ENCODE measurements at regions not wholly inside any gene's neighbourhood (a gene's known extent, or its start where the extent isn't known, plus 50 kb on each side); places are given as distances from the start of the nearest gene placed in this dataset.
"Not testable (repeated sequence)": the region's sequence is repeated elsewhere in the genome, so short reads cannot be mapped to it uniquely, and the experiment has no call there.

DNA sequence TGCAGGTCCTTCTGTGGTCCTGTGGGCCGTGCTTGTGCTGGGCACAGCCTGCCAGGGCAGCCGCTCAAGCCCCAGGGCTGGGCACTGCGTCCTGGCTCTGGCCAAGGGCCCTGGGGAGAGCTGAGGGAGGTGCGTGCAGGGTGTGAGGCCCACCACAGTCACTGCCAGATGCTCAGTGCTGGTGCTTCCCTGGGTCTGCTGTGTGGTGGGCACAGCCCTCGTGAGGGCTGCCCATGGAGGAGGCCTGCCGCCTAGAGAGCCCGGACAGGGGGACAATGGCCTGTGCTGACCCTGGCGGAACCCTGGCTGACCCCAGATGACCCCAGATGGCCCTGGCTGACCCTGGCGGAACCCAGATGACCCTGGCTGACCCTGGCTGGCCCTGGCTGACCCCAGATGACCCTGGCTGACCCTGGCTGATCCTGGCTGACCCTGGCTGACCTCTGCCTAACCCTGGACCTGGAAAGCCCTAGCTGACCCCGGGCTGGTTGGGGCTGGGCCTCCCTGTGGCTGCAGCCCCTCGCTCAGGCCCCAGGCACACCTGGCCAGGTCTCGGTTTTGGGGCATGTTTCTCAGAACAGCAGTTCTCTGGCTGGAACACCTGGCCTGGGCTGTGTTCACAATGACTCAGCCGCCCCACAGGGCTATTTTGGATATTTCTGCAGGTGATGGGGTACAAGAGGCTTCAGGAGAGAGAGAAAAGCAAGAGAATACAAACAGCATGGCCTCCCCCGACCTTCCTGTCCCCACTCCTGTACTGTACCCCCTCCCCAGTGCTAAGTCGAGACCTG is 55.4 kb downstream of the TMEM121 start:
- DNase-seq (ENCODE audit: low spot score) (peak; percentile 56), ATAC-seq (peak; percentile 74)

DNA sequence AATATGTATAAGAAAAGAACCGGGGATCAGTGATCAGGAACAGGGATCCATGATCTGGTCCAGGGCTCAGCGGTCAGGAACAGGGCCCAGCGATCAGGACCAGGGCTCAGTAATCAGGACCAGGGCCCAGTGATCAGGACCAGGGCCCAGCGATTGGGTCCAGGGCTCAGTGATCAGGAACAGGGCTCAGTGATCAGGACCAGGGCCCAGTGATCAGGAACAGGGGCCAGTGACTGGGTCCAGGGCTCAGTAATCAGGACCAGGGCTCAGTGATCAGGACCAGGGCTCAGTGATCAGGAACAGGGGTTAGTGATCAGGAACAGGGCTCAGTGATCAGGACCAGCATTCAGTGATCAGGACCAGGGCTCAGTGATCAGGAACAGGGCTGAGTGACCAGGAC is 56.3 kb downstream of the TMEM121 start:
- DNase-seq (ENCODE audit: low spot score) (peak; percentile 37), ATAC-seq (peak; percentile 15)

DNA sequence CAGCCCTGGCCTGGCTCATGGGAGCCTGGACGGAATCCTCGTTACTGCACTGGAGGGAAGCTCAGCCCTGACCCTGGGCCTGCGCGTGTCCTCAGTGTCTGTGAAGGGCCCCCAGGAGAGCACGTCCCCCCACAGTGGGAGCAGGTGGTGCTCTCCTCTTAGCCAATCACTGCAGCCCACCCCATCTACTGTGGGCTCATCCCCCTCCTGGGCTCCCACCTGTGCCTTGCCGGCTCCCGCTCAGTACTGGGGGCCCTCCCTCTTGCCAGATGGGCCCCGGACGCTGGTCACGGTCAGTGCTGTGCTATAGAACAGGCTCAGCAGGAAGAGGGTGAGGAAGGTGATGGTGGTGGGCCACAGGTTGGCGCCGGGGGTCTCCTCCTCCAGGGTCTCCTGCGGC is 57.5 kb downstream of the TMEM121 start:
- not testable (repeated sequence) for ATAC-seq; DNase-seq (ENCODE audit: low spot score)

DNA sequence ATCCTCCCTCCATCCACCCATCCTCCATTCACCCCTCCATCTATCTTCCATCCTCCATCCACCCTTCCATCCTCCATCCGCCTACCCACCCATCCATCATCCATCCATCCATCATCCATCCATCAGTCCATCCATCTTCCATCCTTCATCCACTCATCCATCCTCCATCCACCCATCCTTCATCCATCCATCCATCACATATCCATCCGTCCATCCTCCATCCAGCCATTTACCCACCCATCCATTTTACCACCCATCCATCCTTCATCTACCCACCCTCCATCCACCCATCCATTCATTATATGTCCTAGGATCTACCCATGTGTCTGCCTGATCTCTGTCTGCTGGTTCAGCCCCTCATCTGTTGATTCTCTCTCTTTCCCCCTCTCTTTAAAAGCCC is 58.9 kb downstream of the TMEM121 start:
- not testable (repeated sequence) for DNase-seq (ENCODE audit: low spot score); ATAC-seq

DNA sequence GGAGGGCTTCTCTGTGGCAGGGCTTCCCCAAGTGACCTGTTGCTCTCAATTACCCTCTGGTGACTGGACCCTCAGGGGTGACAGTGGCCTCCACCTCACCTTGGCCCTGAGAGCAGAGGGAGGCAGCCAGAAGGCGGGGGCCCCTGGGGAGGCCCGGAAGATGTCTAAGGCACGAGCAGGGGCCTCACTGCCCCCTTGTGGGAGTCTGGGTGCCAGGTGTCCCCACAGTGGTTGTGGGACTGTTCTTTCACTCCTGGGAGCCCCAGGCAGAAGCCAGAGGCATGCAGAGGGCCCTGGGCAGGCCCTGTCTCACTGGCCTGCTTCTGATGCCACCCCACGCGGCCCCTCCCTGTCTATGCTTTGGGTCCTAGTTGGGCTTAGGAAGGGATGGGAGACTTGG is 59.3 kb downstream of the TMEM121 start:
- not testable (repeated sequence) for DNase-seq (ENCODE audit: low spot score); ATAC-seq

DNA sequence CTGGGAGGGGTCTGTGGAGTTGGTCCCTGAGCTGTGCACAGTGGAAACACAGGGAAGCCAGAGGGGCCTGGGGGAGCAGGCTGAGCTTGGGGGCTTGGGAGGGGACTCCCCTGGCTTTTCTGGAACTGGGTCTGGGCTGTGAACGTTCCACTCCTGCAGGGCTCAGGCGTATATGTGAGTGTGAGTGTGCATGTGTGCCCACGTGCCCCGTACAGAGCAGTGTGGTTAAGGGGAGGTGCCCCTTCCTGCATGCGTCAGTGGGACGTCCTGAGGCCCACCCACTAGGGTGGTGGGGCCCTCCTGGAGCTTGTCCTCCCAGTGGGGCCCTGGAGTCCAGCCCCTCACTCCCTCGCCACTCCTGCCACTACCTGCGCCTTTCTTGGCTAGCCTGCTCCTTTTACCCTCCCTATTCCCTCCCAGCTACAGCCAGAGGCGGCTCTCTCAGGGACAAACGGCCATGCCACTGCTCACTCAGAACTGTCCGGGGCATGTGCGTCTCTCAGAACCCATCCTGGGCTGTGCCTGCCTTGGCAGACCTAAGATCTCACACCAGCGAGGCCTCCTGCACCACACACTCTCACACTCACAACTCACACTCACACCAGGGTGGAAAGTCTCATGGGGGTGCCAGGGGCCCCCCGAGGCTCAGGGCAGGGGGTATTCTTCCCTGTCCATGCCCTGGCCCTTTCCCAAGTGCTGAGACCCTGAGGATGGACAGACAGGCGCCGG is 59.9 kb downstream of the TMEM121 start:
- peak; percentile 22 for DNase-seq (ENCODE audit: low spot score)
- ATAC-seq: not testable (repeated sequence)

DNA sequence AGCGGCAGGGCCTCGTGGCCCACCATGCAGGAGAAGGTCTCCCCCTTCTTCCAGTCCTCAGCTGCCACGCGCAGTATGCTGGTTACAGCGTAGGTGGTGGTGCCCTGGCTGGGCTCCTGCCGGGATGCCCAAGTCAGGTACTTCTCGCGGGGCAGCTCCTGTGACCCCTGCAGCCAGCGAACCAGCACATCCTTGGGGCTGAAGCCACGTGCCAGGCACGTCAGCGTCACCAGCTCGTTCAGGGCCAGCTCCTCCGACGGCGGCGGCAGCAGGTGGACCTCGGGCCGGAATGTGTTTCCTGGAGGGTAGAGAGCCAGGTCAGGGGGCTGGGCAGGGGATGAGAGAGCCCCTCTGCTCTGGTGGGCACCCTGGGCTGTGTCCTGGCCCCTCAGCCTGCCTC is 60.7 kb downstream of the TMEM121 start:
- not testable (repeated sequence) for DNase-seq (ENCODE audit: low spot score); ATAC-seq

DNA sequence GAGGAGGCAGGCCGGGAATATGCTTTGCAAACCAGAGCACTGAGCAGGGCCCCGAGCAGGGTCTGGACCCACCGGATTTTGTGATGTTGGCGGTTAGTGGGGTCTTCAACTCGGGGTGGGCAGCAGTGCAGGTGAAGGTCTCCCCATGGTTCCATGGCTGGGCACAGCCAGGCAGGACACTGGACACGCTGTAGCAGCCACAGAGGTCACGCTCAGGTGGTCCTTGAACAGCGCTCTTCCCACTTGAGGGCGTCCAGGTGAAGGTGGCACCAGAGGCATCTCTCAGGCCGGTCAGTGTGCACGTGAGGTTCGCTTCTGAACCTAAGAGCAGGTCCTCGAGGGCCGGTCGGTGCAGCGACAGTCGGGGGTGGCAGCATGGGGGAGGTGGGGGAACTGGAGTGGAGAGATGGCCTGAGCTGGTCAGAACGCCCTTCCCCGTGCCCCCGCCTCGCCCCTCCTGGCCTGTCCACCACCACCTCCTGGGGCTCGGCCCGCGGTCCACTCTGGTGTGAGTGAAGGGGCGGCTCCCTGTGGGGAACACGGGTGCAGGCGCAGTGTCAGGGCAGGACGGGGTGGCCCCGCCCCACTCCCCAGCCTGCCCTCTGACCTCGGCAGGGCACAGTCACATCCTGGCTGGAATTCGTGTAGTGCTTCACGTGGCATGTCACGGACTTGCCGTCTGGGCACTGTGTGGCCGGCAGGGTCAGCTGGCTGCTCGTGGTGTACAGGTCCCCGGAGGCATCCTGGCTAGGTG is 61.3 kb downstream of the TMEM121 start:
- DNase-seq (ENCODE audit: low spot score); ATAC-seq: not testable (repeated sequence)

DNA sequence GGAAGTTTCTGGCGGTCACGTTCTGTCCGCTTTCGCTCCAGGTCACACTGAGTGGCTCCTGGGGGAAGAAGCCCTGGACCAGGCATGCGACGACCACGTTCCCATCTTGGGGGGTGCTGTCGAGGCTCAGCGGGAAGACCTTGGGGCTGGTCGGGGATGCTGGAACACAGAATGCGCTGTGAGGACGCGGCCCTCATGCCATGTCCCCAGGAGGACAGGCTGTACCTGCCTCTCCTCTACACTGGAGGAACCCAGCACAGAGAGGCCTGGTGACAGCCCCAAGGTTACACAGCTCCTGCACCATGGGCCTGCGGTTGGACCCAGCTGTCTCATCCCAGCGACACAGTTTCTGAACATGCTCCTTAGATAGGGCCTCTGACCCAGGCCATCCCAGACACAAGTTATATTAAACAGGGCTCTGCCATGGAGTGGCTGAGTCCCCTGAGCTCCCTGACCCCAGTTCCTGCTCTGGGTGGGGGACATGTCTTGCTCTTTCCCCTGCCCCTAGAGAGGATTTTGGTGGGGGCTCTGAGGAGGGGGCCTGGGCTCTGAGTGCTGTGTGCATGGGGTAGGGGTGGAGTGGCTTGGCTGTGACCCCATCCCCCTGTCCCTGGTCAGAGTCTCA is 62.0 kb downstream of the TMEM121 start:
- DNase-seq (ENCODE audit: low spot score): no peak
- no peak for ATAC-seq

DNA sequence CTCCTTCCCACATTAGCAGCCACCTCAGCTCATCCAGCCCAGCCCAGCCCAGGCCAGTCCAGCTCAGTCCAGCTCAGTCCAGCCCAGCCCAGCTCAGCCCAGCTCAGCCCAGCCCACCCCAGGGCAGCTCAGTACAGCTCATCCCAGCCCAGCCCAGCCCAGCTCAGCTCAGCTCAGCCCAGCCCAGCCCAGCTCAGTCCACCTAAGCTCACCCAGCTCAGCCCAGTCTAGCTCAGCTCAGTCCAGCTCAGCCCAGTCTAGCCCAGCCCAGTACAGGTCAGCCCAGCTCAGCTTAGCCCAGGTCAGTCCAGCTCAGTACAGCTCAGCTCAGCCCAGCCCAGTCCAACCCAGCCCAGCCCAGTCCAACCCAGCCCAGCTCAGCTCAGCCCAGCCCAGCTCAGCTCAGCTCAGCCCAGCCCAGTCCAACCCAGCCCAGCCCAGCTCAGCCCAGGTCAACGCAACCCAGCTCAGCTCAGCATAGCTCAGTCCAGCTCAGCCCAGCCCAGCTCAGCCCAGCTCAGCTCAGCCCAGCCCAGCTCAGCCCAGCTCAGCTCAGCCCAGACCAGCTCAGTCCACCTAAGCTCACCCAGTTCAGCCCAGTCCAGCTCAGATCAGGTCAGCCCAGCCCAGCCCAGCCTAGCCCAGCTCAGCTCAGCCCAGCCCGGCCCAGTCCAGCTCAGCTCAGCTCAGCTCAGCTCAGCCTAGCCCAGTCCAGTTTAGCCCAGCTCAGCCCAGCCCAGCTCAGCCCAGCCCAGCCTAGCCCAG is 63.0 kb downstream of the TMEM121 start:
- peak; percentile 42 for ATAC-seq
- peak; percentile 46 for DNase-seq (ENCODE audit: low spot score)

DNA sequence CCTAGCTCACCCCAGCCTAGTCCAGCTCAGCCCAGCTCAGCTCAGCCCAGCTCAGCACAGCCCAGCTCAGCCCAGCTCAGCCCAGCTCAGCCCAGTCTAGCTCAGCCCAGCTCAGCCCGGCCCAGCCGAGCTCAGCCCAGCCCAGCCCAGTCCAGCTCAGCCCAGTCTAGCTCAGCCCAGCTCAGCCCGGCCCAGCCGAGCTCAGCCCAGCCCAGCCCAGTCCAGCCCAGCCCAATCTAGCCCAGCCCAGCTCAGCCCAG is 63.5 kb downstream of the TMEM121 start:
- ATAC-seq: not testable (repeated sequence)

DNA sequence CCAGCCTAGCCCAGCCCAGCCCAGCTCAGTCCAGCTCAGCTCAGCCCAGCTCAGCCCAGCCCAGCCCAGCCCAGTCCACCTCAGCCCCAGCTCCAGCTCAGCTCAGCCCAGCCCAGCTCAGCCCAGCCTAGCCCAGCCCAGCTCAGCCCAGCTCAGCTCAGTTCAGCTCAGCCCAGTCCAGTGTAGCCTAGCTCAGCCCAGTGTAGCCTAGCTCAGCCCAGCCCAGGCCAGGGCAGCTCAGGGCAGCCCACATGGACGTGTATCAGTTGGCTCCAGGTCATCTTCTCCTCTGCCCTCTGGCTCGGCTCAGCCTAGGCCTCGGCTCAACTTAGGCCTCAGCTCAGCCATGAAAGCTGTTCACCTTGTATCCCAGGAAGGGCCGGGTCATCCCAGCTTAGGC is 64.7 kb downstream of the TMEM121 start:
- peak; percentile 64 for ATAC-seq
- peak; percentile 43 for DNase-seq (ENCODE audit: low spot score)

More for the DNA sequence above, 63.5 kb downstream of the TMEM121 start:
- not testable (repeated sequence) for DNase-seq (ENCODE audit: low spot score)

DNA sequence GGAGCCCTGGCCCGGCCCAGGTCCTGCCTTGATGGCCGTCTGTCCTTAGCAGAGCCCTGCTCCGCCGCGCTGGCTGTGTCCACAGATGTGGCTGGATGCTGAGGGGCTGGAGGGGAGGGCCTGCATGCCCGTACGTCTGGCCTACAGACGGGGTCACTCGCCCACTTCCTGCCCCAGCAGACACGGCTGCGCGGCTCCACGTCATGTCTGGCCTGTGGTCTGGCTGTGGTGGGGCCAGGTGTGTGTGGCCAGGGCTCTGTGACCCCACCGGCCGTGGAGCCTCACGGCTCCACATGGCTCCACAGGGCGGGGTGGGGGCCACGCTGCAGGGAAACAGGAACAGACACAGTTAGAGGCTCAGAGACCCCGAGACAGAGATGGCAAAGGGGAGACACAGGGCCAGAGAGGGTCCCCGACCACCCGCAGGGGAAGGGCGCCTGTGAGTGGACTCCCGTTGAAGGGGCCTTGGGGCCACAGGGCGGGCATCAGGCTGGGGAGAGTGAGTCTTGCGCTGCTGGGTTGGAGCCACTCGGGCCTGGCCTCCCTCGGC is 65.5 kb downstream of the TMEM121 start:
- ATAC-seq; DNase-seq (ENCODE audit: low spot score): not testable (repeated sequence)

DNA sequence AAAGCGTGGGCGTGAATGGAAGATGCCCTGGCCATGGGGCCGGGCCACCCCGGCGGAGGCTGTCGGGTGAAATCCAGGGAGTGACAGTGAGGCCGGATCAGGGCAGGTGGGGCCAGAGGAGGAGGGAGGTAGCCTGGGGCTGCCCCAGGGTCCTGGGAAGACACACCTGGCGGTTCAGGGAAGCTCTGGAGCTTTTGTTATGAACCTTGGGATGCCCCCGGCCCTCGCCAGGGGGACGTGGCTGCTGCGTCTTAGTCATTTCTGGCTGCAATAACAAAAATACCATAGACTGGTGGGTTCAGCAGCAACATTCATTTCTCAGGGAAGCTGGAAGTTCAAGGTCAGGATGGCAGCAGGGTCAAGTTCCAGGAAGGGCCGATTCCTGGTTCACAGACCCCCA is 66.3 kb downstream of the TMEM121 start:
- DNase-seq (ENCODE audit: low spot score): not testable (repeated sequence)

DNA sequence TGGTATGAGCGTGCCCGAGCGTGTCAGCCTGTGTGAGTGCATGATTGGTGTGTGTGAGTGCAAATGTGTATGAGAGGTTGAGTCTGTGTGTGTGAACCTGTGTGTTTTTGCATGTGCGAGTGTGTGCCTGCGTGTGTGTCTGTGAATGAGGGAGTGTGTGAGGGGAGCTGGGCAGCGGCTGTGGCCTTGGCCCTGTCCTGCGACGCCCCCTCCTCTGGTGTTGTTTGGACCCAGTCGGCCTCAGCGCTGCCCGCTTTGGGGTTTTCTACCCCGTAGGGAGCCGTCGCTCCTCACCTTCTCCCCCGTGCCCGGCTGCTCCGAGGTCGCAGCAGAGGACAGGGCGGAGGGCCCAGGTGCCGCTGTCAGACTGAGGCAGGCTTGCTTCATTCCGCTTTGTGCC is 69.0 kb downstream of the TMEM121 start:
- ATAC-seq; DNase-seq (ENCODE audit: low spot score): not testable (repeated sequence)

More for the DNA sequence above, 66.3 kb downstream of the TMEM121 start:
- ATAC-seq: not testable (repeated sequence)

DNA sequence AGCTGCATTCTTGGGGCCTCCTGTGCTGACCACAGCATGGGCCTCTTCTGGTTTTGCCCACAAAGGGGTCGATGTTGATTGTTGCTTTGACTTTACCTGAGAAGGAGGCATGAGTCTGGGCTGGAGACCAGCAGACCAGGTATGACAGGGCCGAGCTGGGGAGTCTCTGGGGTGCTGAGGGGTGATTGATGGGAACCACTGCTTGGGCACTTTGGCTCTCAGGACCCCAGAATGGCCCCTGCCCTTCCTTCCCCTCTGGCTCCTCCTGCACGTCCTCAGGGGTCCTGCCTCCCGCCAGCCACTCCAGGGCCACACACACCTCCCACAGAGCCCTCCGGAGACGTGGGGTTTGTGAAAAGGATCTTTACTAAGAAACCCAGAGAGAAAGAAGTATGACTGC is 70.0 kb downstream of the TMEM121 start:
- DNase-seq (ENCODE audit: low spot score); ATAC-seq: not testable (repeated sequence)

DNA sequence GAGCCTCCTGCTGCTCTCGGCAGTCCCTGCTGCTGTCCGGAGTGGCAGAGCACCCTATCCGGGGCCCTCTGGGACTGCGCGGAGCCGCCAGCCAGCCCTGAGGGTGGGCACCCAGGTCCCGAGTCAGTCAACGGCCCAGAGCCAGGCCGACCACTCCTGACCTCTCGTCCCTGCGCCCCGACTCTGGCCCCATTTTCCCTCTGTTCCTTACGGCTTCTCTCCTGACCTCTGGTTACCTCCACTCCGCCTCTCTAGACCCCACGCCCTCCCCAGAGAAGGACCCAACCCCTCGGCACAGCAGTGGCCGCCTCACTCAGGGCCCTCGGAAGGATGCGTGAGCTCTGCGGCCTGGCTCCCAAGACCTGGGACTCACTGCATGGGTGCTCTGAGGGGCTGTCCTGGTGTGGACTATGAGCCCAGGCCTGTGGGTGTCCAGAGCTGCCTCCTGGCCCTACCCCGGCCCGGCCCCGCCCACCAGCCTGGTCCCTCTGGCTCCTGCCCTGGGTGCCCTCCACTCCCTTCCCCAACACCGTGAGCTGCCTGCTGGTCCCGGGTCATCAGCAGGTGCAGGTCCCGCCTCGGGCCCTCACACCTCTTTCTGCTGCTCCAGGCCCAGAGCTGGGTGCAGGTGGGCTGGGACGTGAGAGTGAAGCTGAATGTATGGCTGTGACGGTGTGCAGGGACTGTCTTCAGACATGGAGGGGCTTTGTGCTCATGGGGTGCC is 71.8 kb downstream of the TMEM121 start:
- ATAC-seq; DNase-seq (ENCODE audit: low spot score): not testable (repeated sequence)

DNA sequence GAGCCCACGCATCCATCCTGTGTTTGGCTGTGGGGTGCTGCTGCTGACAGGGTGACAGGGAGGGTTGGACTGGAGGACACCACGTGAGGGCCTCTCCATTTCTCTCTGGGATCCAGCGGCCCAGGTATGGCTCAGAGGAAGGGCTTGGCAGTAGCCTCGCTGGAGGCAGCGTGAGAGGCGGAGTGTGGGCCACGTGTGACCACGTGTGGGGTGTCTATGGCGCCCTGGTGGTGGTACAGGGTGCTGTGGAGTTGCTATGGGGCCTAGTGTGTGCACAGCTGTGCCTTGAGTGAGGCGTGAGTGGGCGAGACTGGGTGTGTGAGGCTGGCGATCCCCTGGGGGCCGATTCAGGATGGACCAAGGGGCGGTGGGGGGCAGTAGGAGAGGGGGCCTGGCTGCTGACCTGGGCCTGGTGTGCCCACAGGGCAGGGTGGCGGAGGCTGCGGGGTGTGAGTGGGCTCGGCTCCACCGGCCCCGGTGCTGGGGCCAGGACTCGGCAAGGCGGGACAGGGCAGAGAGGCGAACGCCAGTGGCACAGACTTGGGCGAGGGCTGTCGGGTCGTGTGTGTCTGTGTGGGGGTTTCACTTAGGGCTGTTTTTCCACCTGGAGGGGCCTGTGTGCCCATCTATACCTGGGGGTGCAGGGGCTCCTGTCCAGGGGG is 72.7 kb downstream of the TMEM121 start:
- peak; percentile 46 for DNase-seq (ENCODE audit: low spot score)
- ATAC-seq: not testable (repeated sequence)

Measured in left lobe of liver (tissue), 2 donors.